ENCODE measurements at regions not wholly inside any gene's neighbourhood (a gene's known extent, or its start where the extent isn't known, plus 50 kb on each side); places are given as distances from the start of the nearest gene placed in this dataset.

DNA sequence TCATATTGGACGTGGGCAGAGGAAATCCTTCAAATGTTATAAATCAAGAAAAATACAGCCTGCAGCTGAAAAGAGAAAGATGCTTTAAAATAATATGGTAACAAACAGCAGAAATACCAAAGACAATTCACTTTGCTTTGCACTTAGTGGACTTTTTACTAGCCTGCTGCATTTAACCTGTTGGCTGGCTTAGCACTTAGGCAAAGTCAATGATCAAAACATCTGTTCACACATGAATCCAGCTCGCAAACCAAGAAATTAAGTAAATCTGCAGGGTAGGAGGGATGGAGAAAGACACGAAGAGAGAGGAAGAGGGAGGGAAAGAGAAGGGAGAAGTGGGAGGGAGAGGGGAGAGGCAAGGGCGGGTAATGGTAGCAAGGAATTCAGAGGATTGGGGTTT lies 103.6 kb upstream of the RAB4A start:
- no peak for TF ChIP-seq POLR2A (IDR thresholded peaks at IDR 0.05)
- TF ChIP-seq, protein P1, sequence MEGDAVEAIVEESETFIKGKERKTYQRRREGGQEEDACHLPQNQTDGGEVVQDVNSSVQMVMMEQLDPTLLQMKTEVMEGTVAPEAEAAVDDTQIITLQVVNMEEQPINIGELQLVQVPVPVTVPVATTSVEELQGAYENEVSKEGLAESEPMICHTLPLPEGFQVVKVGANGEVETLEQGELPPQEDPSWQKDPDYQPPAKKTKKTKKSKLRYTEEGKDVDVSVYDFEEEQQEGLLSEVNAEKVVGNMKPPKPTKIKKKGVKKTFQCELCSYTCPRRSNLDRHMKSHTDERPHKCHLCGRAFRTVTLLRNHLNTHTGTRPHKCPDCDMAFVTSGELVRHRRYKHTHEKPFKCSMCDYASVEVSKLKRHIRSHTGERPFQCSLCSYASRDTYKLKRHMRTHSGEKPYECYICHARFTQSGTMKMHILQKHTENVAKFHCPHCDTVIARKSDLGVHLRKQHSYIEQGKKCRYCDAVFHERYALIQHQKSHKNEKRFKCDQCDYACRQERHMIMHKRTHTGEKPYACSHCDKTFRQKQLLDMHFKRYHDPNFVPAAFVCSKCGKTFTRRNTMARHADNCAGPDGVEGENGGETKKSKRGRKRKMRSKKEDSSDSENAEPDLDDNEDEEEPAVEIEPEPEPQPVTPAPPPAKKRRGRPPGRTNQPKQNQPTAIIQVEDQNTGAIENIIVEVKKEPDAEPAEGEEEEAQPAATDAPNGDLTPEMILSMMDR (IDR thresholded peaks at IDR 0.05) = no peak

Measured in Peyer's patch (tissue), 4 donors.